Activated naive CD8-positive, alpha-beta T cell treated with anti-CD3 and anti-CD28 coated beads, Interleukin-2, amount 50 U/mL, for 16 hours (primary cell): ENCODE measurements at regions not wholly inside any gene's neighbourhood (a gene's known extent, or its start where the extent isn't known, plus 50 kb on each side); places are given as distances from the start of the nearest gene placed in this dataset.
A peak's percentile ranks its signal among the peaks of the same experiment; 100 is the strongest.

ENCODE experiments used
- DNase-seq: peaks from one replicate; pipeline ENCODE4 v3.0.0-alpha.2; 2020; ENCODE audit warnings: low read depth, low spot score

GRCh38 chr9:129506041-129506440 lies 114.9 kb downstream of the C9orf50 start:
- no peak for DNase-seq

- no peak for DNase-seq
These were observed 115.5 kb downstream of the C9orf50 start for GRCh38 chr9:129505270-129505902.

DNA sequence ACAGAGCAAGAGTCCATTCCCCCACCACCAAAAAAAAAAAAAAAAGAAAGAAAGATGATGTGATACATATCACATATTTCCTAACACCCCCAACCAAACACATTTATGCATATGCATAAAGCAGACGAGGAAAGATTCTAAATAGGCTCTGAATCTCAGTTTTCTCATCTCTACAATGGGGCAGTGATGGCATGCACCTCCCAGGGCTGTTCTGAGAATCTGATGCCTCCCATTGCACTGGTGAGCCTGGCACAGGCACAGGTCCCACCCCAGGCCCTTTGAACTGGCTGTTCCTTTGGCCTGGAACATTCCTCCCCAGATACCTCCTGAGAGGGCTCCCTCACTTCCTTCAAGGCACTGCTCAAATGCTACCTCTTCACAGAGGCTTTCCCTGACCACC lies 116.5 kb downstream of the C9orf50 start:
- DNase-seq: no peak

DNA sequence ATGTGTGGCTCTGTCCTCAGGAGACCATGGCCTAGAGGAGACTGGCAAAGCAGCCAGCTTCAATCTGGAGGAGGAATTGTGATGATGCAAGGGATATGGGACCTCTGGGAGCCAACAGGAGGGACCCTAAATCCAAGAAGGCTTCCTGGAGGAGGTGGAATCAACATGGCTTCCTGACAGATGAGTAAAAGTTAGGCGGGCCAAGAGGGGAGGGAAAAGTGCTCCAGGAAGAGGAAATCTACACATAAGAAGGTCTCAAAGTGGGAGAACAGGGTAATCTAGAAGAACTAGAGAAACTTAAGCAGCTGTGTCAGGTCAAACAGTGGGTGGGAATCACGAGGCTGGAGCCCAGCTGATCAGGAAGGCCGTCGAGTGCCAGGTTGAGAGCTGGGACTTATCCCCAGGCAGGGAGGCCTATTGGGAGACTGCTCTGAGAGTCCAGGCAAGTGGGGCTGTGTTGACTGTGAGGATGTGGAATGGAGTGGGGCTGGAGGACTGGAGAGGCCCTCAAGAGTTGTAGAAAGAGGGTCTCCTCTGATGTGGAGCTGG lies 119.1 kb downstream of the C9orf50 start:
- DNase-seq: no peak

DNA sequence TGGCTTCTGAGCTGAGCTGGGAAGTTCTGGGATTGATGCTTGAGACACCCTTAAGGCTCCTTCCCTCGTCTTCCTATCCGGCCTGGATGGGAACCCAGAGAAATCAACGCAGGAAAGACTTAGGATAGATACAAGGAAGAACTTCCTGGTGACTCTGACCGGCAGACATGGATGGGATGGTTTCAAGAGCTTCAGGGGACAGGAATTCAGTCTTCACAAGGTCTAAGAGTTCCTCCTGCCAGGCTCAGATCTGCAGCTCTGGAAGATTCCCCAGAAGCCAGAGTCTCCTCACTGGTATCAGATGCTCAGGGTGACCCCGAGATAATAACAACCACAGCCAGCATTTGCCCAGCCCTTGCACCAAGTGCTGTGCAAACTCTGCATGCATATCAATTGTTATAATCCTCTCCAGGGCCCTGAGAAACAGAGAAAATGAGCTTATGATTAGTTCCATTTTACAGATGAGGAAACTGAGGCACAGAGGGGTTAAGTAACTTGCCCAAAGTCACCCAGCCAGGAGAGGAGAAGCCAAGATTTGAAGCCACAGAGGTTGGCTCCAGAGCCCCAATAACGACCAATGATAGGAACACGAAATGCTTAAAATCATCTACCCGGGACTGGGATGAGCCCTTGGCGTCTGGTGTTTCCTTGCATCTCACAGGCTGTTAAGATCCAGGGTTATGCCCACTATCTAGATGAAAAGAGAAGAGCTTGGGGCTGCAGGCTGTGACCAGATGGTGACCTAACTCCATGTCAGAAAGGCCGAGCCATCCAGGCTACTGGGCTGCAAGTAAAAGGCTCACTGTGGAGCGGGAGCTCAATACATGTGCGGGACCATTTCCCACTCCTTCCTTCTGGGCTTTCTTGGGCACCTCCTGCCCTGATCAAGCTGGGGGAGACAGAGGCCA lies 119.8 kb downstream of the C9orf50 start:
- DNase-seq: no peak

DNA sequence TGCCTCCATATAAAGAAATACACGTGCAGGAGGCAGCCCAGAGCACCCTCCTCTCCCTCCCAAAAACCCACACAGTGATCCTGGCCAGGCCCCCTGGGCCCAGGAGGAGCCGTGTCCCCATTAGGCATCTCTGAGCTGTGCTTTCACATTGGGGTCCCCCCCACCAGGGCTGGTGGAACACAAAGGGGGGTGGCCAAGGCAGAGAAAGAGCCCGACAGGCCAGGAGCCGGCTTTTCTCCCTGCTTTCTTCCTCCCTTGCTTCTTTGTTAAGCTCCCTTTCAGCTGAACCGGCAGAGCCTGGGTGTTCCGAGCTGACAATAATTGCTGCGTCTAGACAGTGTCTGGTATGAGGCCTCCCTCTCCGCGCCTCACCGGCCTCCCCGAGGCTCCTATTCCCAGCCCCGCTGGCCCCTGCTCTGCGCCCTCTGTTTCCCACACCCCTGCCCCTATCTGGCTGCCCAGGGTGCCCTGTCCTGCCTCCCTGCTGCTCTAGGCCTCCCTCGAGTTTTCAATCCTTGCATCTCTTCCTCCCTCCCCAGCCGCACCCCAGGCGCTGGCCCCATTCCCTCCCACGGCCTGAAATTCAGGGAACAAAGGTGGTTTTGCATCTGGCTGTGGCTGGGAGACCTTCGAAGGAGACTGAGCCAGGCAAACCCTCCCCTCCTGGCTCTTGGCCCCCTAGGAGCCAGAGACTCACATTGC lies 120.6 kb downstream of the C9orf50 start:
- DNase-seq: no peak

DNA sequence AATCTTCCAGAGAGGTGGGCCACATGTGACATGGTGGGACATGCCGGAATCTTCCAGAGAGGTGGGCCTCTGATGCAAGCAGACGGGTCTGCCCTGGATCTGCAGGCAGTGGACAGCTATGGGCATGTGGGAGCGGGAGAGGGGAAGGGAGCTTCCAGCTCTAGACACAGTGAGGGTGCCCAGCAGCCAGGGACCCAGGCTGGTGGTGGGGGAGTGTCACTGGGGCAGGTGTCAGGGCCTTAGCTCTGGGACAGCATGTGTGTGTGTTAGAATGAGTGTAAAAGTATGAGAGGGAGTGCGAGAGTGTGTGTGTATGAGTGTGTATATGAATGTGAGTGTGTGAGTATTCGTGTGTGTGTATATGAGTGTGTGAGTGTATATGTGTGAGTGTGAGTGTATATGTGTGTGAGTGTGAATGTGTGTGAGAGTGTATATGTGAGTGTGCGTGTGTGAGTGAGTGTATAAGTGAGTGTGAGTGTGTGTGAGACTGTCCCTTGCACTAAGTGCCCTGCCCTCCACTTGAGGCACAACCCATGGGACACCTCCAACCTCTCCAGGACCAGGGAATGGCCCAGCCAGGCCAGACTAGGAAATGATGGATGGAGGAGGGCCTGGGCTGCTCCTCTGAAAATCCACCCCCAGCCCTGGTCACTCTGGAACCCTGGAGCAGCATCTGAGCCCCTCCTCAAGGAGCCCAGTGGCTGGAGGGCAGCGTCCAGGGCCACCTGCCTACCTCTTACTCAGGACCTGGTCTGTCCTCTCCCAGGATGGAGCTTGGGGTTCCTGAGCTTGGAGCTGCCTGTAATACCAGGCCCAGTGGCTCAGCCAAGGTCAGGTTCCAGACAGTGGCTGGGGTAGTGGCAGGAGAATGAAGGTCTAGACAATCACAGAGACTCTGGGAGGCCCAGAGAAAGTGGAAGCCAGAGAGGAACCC lies 122.2 kb downstream of the C9orf50 start:
- no peak for DNase-seq

GRCh38 chr9:129497813-129498450 lies 123.0 kb downstream of the C9orf50 start:
- no peak for DNase-seq

DNA sequence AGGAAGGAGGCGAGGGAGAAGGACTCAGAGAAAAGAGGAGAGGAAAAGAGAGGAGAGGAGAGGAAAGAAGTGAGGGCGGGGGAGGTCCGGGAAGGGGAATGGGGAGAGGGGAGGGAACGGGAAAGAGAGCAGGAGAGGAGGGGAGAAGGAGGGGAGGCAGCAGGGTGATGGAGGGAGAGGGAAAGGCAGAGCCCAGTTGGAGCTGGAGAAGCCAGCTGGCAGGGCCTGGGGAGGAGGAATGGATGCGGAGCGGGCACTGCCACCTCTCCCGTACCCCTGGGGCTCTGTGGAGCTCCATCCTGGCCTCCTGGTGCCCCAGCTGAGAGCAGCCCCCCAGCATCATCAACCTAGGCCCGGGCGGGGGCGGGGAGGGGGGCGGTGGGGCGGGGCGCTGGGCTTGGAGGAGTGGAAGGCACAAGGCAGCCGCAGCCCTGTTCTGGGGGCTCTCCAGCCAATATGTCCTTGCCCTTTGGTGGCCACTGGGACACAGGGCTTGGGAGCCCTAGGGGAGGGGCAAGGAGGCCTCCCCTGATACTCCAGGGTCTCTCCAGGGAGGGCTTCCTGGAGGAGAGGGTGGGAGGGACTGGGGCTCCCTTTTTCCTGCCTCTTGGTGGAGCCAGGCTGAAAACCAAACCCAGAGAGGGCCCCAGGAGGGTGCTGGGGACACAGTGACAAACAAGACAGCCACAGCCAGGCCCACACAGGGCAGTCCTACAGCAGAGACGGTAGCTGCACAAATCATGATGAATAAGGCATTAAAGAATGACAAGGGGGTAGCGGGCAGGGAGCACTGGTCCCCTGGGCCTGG lies 123.7 kb downstream of the C9orf50 start:
- DNase-seq: no peak

GRCh38 chr9:129496473-129497004 lies 124.4 kb downstream of the C9orf50 start:
- DNase-seq: peak; percentile 67

GRCh38 chr9:129495620-129496472 lies 125.1 kb downstream of the C9orf50 start:
- peak; percentile 70 for DNase-seq

DNA sequence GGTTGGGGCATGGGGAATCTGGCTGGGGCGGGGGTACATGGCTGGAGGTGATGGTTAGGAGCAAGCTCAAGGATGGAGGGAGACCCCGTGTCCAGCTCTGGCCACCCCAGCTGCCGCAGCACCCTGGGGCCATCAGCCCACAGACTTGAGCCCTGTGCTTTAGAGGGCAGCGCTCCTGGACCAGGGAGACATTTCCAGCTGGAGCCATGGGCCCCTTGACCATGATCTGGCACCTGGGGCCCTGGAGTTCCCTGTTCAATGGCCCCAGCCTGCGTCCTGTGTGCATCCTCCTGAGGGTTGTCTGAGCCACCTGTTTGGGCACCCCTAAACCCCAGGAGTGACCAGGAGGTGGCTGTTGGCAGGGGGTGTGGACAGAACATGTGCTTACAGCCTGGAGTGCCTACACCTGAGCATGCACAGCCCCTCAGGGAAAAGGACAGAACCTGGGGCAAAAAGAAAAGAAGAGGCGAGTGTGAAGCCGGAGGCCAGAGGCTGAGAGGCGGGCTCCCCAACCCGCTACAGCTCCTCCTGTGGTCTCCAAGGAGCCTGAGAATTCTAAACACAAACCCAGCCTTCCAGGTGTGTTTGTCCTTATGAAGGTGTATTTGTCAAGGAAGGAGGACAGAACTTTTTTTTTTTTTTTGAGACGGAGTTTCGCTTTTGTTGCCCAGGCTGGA lies 126.7 kb downstream of the C9orf50 start:
- DNase-seq: no peak

GRCh38 chr9:129493706-129494047 lies 127.2 kb downstream of the C9orf50 start:
- no peak for DNase-seq

- no peak for DNase-seq
These were observed 127.7 kb downstream of the C9orf50 start for GRCh38 chr9:129493002-129493705.

GRCh38 chr9:129491487-129491855 lies 129.4 kb downstream of the C9orf50 start:
- DNase-seq: no peak

DNA sequence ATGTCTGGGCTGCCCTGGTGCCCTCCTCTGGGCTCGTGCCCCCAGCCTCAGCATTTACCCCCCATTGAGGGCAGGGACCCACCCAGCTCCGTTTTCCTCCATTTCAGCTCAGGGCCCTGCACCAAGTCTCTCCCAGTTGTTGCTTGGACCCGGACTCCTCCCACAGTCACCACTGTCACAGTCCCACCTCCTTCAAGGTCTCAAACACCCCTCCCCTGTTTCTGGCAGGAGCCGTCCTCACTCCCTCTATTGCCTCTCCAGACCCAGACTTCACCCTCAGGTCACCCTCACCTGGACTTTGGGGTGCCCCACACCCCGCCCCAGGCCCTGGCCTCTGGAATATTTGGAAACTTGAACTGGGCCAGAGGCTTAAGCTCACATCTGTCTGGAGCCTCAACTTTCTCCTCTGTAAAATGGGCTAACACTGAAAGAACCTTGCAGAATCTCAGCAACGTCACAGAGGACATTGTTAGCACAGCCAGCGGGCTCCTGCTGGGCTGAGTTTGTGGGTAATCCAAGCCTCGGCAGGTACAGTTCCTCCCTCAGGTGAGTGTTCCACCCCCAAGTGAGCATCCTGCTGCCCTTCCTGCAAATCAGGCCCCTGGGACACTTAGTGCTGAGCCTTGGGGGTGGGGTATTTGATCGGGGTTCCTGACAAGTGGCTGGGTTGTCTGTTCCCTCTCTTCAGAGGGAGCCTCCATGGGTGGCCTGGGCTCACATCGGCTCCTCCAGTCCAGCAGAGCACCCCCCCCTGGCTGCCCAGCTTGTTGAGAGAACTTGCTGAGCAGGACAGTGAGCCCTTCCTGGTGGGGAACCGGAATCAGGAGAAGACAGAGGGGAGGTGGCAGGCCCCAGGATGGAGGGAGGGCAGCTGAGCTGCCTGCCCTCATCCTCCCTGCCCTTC lies 130.1 kb downstream of the C9orf50 start:
- DNase-seq: no peak
